ENCODE measurements at regions not wholly inside any gene's neighbourhood (a gene's known extent, or its start where the extent isn't known, plus 50 kb on each side); places are given as distances from the start of the nearest gene placed in this dataset.

GRCh38 chr14:85479771-85480170 is 50.2 kb upstream of the FLRT2 start:
- DNase-seq: no peak

Measured in right forelimb (tissue), 1 donor.